ENCODE measurements at regions not wholly inside any gene's neighbourhood (a gene's known extent, or its start where the extent isn't known, plus 50 kb on each side); places are given as distances from the start of the nearest gene placed in this dataset.

- H3K27me3 ChIP-seq = no peaks in the 10 kb centered on the region
- intact Hi-C loops (cut with DNase I; ENCODE audit: low total_unique reads) = no loop called here
- H3K36me3 ChIP-seq = no peaks in the 10 kb centered on the region
- H3K4me1 ChIP-seq = no peaks in the 10 kb centered on the region
- no peaks in the 10 kb centered on the region for H3K9me3 ChIP-seq
- TF ChIP-seq, protein P1, sequence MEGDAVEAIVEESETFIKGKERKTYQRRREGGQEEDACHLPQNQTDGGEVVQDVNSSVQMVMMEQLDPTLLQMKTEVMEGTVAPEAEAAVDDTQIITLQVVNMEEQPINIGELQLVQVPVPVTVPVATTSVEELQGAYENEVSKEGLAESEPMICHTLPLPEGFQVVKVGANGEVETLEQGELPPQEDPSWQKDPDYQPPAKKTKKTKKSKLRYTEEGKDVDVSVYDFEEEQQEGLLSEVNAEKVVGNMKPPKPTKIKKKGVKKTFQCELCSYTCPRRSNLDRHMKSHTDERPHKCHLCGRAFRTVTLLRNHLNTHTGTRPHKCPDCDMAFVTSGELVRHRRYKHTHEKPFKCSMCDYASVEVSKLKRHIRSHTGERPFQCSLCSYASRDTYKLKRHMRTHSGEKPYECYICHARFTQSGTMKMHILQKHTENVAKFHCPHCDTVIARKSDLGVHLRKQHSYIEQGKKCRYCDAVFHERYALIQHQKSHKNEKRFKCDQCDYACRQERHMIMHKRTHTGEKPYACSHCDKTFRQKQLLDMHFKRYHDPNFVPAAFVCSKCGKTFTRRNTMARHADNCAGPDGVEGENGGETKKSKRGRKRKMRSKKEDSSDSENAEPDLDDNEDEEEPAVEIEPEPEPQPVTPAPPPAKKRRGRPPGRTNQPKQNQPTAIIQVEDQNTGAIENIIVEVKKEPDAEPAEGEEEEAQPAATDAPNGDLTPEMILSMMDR (IDR thresholded peaks at IDR 0.05 in 4 of 5, conservative IDR thresholded peaks at IDR 0.05 in 1 of 5) = no peak
- no peak for TF ChIP-seq POLR2A (IDR thresholded peaks at IDR 0.05)
- ATAC-seq = no peak
- H3K27ac ChIP-seq = no peak overlapping the region
- in situ Hi-C loops (cut with MboI; ENCODE audit: low sequenced_read_pairs in 4 of 4) = loop anchor here in 1 of 4 donors (25.0 kb wide), 1 partner anchor 103 kb away; no protein-coding TSS in a partner anchor
- DNase-seq = no peak
- H3K4me3 ChIP-seq = no peak overlapping the region
Observed at GRCh38 chr4:36734334-36734733, 452.9 kb downstream of the DTHD1 start.

GRCh38 chr4:36737691-36738090, 456.3 kb downstream of the DTHD1 start:
- Histone ChIP-seq H3K9me3 (no peaks in the 10 kb centered on the region), H3K4me3 (no peak overlapping the region), H3K36me3 (no peaks in the 10 kb centered on the region), H3K27ac (no peak overlapping the region), H3K27me3 (no peaks in the 10 kb centered on the region), H3K4me1 (no peaks in the 10 kb centered on the region)
- TF ChIP-seq POLR2A (IDR thresholded peaks at IDR 0.05) = no peak
- TF ChIP-seq, protein P1 (IDR thresholded peaks at IDR 0.05 in 4 of 5, conservative IDR thresholded peaks at IDR 0.05 in 1 of 5) = no peak
- DNase-seq (no peak), ATAC-seq (no peak)
- in situ Hi-C loops (cut with MboI; ENCODE audit: low sequenced_read_pairs in 4 of 4) = loop anchor here in 1 of 4 donors (25.0 kb wide), 1 partner anchor 100 kb away; no protein-coding TSS in a partner anchor
- intact Hi-C loops (cut with DNase I; ENCODE audit: low total_unique reads) = no loop called here

- DNase-seq (no peak), ATAC-seq (no peak)
- H3K4me1 ChIP-seq = no peaks in the 10 kb centered on the region
- H3K36me3 ChIP-seq = no peaks in the 10 kb centered on the region
- intact Hi-C loops (cut with DNase I; ENCODE audit: low total_unique reads) = no loop called here
- in situ Hi-C loops (cut with MboI; ENCODE audit: low sequenced_read_pairs in 4 of 4) = loop anchor here in 1 of 4 donors (25.0 kb wide), 1 partner anchor 96 kb away; no protein-coding TSS in a partner anchor
- no peaks in the 10 kb centered on the region for H3K27me3 ChIP-seq
- no peaks in the 10 kb centered on the region for H3K9me3 ChIP-seq
- TF ChIP-seq POLR2A (IDR thresholded peaks at IDR 0.05) = no peak
- TF ChIP-seq, protein P1 (IDR thresholded peaks at IDR 0.05 in 4 of 5, conservative IDR thresholded peaks at IDR 0.05 in 1 of 5) = no peak
- no peak overlapping the region for H3K4me3 ChIP-seq
- no peak overlapping the region for H3K27ac ChIP-seq
Observed at GRCh38 chr4:36740796-36741310, 459.4 kb downstream of the DTHD1 start.

GRCh38 chr4:36747277-36748129, 466.1 kb downstream of the DTHD1 start:
- H3K27me3 ChIP-seq = no peaks in the 10 kb centered on the region
- ATAC-seq (no peak), DNase-seq (no peak)
- TF ChIP-seq POLR2A (IDR thresholded peaks at IDR 0.05) = no peak
- TF ChIP-seq, protein P1 (IDR thresholded peaks at IDR 0.05 in 4 of 5, conservative IDR thresholded peaks at IDR 0.05 in 1 of 5) = no peak
- no peaks in the 10 kb centered on the region for H3K4me1 ChIP-seq
- intact Hi-C loops (cut with DNase I; ENCODE audit: low total_unique reads) = no loop called here
- no peak overlapping the region for H3K27ac ChIP-seq
- no peaks in the 10 kb centered on the region for H3K36me3 ChIP-seq
- H3K9me3 ChIP-seq = no peaks in the 10 kb centered on the region
- in situ Hi-C loops (cut with MboI; ENCODE audit: low sequenced_read_pairs in 4 of 4) = loop anchor here in 1 of 4 donors (25.0 kb wide), 1 partner anchor 90 kb away; no protein-coding TSS in a partner anchor
- no peak overlapping the region for H3K4me3 ChIP-seq

All from gastrocnemius medialis (tissue), 4 donors.